ENCODE measurements at regions not wholly inside any gene's neighbourhood (a gene's known extent, or its start where the extent isn't known, plus 50 kb on each side); places are given as distances from the start of the nearest gene placed in this dataset.
"Not testable (repeated sequence)": the region's sequence is repeated elsewhere in the genome, so short reads cannot be mapped to it uniquely, and the experiment has no call there.

GRCh38 chr3:88291486-88291885 lies 141.7 kb downstream of the C3orf38 start:
- DNase-seq (ENCODE audit: low spot score) = no peak

GRCh38 chr3:88298189-88298588 lies 148.4 kb downstream of the C3orf38 start:
- DNase-seq (ENCODE audit: low spot score) = no peak

GRCh38 chr3:88301273-88301995 lies 151.7 kb downstream of the C3orf38 start:
- DNase-seq (ENCODE audit: low spot score) = no peak

GRCh38 chr3:88301996-88302393 lies 152.2 kb downstream of the C3orf38 start:
- DNase-seq (ENCODE audit: low spot score) = no peak

- not testable (repeated sequence) for DNase-seq (ENCODE audit: low spot score)
These were observed 153.7 kb downstream of the C3orf38 start for GRCh38 chr3:88303331-88303904.

GRCh38 chr3:88307666-88308065 lies 157.9 kb downstream of the C3orf38 start:
- no peak for DNase-seq (ENCODE audit: low spot score)

GRCh38 chr3:88311826-88312225 lies 162.1 kb downstream of the C3orf38 start:
- DNase-seq (ENCODE audit: low spot score) = no peak

- DNase-seq (ENCODE audit: low spot score) = no peak
These were observed 162.5 kb downstream of the C3orf38 start for GRCh38 chr3:88312256-88312655.

- DNase-seq (ENCODE audit: low spot score) = no peak
These were observed 168.3 kb downstream of the C3orf38 start for GRCh38 chr3:88318067-88318466.

GRCh38 chr3:88321363-88322050 lies 171.7 kb downstream of the C3orf38 start:
- DNase-seq (ENCODE audit: low spot score) = no peak

- DNase-seq (ENCODE audit: low spot score) = no peak
These were observed 175.0 kb downstream of the C3orf38 start for GRCh38 chr3:88324788-88325187.

- no peak for DNase-seq (ENCODE audit: low spot score)
These were observed 184.6 kb downstream of the C3orf38 start for GRCh38 chr3:88334187-88334868.

GRCh38 chr3:88336894-88337293 lies 187.1 kb downstream of the C3orf38 start:
- DNase-seq (ENCODE audit: low spot score) = no peak

GRCh38 chr3:88343264-88343663 lies 193.5 kb downstream of the C3orf38 start:
- no peak for DNase-seq (ENCODE audit: low spot score)

- no peak for DNase-seq (ENCODE audit: low spot score)
These were observed 196.9 kb downstream of the C3orf38 start for GRCh38 chr3:88346643-88347042.

- no peak for DNase-seq (ENCODE audit: low spot score)
These were observed 212.7 kb downstream of the C3orf38 start for GRCh38 chr3:88362428-88362827.

GRCh38 chr3:88364926-88365325 lies 215.2 kb downstream of the C3orf38 start:
- no peak for DNase-seq (ENCODE audit: low spot score)

- DNase-seq (ENCODE audit: low spot score) = no peak
These were observed 219.6 kb downstream of the C3orf38 start for GRCh38 chr3:88369337-88369736.

GRCh38 chr3:88369767-88370166 lies 220.0 kb downstream of the C3orf38 start:
- no peak for DNase-seq (ENCODE audit: low spot score)

- no peak for DNase-seq (ENCODE audit: low spot score)
These were observed 235.3 kb downstream of the C3orf38 start for GRCh38 chr3:88385090-88385489.

- no peak for DNase-seq (ENCODE audit: low spot score)
These were observed 248.8 kb downstream of the C3orf38 start for GRCh38 chr3:88398581-88398980.

GRCh38 chr3:88403319-88403718 lies 253.6 kb downstream of the C3orf38 start:
- DNase-seq (ENCODE audit: low spot score) = no peak

GRCh38 chr3:88408097-88408496 lies 258.3 kb downstream of the C3orf38 start:
- no peak for DNase-seq (ENCODE audit: low spot score)

Data from hematopoietic multipotent progenitor cell treated with erythropoietin and hydrocortisone succinate and interleukin-3 and kit ligand, for 17 days (in vitro differentiated cells).